NCI-H1092 (cell line): ENCODE measurements at regions not wholly inside any gene's neighbourhood (a gene's known extent, or its start where the extent isn't known, plus 50 kb on each side); places are given as distances from the start of the nearest gene placed in this dataset.
"Not testable (repeated sequence)": the region's sequence is repeated elsewhere in the genome, so short reads cannot be mapped to it uniquely, and the experiment has no call there.

Experiments
- DNase-seq: peaks from one replicate; lab custom pipeline; 2025; lab: John Stamatoyannopoulos, UW

DNA sequence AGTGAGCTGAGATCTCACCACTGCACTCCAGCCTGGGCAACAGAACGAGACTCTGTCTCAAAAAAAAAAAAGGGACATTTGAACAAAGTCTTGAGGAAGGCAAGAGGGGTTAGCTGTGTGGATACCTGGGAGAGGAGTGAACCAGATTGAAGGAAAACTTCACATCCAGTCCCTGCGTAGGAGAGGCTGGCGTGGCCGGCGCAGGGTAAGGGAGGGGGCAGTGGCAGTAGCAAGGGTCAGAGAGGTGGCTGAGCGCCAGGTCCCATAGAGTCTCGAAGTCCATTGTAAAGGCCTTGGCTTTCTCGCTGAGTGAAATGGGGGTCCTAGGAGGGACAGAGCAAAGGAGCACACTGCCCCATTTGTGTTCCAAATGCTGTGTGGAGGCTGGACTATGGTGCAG lies 171.8 kb upstream of the WSCD1 start:
- DNase-seq, result no peak

DNA sequence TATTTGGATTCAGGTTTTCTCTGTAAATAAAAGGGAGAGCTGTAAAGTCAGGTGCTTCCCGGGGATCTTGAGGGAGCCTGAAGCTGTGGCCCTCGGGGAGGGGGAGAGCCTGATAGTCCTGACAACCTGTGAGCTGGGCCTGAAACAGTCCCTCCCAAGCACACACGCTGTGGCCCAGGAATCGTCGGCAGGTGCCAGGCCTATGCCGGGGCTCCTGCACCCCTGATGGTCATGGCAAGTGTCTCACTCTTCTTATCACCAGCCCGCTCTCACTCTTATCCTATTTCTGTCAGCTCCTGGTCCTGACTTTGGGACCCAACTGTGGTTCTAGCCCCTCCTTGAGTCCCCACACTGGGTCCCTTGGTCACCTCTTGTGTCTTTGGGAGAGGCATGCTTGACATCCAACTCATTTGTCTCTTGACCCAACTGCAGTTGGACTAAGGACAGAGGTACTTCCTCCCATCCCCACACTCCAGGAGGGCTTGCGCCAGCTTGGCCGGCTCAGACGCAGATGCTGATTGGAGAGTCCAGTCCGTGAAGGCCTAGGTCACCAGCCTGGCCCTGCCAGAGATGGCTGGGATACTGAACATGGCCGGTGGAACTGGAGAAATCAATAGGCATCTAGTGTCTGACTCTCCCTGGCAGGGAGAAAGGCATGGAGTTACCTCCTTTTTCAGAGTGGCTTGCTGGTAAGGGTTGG lies 170.5 kb upstream of the WSCD1 start:
- DNase-seq, result no peak

GRCh38 chr17:5901731-5902130 lies 168.4 kb upstream of the WSCD1 start:
- DNase-seq, result no peak

- no peak for DNase-seq
Observed at GRCh38 chr17:5902181-5903140, 167.7 kb upstream of the WSCD1 start.

DNA sequence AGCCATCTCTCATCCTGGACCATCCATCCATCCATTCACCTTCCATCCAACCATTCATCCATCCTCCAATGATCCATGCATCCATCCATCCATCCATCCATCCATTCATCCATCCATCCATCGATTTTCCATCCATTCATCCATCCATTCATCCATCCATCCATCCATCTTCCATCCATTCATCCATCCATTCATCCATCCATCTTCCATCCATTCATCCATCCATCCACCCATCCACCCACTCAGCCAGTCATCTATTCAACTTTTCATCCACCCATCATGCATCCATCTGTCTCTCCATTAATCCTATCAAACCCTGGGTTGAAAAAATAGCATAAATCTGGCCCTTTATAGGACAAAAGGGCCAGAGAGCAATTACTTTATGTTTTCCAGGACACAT lies 158.3 kb upstream of the WSCD1 start:
- no peak for DNase-seq

DNA sequence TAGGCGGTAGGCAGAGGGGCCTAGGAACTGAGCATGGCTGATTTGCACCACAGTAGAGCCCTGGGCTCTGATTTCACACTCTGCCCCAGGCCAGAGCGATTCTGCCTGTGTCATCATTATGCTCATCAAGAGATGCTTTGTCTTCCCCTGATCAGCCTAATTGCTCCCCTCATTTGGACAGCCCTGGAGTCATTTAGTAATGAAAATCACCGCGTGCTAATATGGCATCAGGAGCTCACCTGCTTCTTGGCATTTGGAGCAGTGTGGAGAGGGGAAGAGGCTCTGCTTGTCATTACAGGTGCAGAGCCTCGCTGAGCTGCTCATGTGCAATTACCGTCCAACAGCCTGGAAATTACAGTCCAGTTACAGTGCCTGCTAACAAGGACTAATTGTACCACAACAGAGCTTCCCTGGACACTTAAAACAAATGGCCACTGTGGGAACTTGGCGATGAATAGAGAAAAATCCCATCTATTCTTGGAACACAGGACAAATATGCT lies 157.1 kb upstream of the WSCD1 start:
- no peak for DNase-seq

GRCh38 chr17:5913641-5914040 lies 156.5 kb upstream of the WSCD1 start:
- DNase-seq, result no peak

DNA sequence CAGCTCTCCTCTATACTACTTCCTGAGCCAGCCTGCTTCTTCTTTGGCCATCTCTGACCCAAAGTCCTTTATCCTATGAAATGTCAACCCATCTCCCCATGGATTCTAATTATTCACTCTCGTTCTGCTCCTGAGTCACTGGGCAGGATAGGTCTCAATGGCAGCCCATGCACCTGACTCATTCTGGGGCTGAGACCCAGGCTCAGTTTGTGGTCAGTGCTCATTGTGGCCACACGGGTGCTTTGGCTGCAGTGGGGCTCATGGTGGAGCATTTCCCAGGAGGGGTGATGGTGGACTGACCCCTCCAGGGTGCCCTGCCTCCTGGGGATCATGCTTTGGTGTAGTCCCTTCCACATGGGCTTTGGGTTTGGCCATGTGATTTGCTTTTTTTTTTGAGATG lies 154.8 kb upstream of the WSCD1 start:
- DNase-seq, result no peak

DNA sequence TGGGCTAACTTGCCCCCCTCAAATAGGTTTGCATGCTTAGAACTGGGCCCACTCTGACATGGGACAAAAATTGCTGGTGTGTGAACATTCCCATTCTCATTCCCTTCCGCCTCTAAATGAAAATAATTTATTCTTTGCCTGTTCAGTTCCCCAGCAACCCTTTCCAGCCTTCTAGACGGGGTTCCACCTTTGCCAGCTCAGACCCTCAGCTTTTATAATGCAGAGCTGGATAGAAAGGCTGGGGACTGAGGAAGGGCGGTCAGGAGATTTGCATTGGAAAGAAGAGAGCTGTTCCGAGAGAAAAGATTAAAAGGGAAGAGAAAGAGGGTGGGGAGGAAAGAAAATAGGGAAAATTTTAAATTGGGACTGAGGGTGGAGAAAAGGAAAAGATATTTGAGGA lies 151.1 kb upstream of the WSCD1 start:
- no peak for DNase-seq

DNA sequence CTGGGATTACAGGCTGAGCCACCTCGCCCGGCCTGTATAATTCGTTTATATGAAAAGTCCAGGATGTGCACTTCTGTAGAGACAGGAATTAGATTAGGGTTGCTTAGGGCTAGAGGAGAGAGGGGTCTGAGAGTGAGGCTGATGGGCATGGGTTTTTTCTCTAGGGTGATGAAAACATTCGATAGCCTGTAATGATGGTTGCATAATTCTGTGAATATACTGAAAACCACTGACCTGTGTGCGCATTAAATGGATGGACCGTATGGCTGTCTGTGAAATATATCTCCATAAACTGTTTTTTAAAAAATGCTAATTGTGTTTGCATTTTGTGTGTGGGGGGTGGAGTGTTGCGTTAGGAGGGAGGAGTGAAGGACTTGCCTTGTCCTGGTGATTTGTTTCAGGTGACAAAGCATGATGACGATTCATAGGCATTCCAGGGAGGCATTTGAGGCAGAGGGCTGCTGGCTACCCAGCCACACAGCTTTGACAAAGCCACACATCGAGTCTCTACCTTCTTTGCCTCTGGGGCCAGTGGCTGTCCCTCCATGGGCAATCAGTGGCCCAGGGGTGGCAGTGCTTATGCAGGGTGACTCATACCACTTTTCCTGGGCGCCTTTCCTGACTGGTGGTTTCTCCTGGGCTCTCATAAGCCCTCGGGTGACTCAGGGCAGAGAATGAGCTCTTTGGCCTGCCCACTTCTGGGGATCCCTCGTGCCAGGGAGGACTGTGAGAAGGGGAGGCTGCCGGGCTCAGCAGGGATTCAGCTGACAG lies 148.5 kb upstream of the WSCD1 start:
- no peak for DNase-seq

GRCh38 chr17:5922476-5922875 lies 147.7 kb upstream of the WSCD1 start:
- no peak for DNase-seq

DNA sequence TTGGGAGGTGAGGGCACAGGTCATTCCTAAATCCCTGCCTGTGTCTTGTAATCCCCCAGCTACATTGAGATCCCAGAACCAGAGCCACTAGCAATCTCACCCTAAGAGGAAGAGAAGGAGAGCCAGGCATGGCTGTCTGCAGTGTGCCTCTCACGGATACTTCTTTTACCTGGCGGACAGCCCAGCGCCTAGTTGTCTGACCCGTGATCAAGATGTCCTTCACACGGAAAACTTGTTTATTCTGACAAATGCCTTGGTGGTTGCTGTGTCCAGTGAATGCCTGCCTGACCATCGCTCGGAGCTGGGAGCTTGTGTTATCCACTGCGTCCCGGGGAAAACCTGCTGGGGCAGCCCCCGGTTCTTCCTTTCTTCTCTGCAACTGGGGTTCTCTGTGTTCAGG lies 140.5 kb upstream of the WSCD1 start:
- DNase-seq, result no peak

DNA sequence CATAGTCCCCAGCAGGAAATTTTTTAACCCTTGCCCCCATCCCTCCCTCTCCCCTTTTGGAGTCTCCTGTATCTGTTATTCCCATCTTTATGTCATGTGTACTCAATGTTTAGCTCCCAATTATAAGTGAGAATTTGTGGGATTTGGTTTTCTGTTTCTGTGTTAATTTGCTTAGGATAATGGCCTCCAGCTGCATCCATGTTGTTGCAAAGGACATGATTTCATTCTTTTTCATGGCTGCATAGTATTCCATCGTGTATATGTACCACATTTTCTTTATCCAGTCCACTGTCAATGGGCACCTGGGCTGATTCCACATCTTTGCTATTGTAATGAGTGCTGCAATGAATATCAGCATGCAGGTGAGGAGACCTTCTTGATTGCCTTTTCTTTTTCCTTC lies 139.6 kb upstream of the WSCD1 start:
- not testable (repeated sequence) for DNase-seq

DNA sequence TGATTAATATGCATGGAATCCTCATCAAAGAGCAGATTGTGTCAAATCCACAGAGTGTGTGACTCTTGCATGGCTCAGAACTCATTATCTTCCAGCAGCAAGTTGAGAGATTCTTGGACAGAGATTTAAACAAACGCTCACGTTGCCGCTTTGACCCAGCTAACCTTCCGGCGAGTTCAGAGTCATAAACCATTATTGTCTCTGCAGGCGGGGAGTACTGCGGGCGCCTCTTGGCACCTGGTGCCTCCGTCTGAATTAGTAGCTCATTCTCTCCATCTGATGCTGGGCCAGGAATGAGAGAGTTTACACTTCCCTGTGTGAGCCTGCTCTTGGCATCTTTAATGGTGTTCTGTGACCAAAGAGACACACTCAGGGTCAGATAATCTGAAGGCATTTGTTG lies 138.6 kb upstream of the WSCD1 start:
- DNase-seq, result no peak

DNA sequence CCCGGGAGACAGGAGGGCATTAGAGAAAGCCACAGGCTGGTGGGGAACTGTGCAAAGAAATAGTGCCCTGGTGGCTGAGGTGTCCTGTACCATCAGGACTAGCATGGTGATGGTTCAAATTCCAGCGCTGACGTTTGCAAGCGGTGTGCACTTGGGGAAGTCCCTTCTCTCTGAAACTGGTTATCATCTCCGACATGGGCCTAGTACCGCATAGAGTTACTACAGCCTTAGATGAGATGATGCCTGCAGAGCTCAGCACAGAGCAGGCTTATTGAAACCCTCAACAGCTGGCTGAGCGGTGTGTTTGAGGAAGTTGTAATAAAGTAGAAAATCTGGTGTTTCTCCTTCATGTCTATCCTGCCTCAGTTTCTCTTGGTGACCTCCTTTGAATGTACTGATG lies 136.7 kb upstream of the WSCD1 start:
- no peak for DNase-seq

GRCh38 chr17:5941258-5941657 lies 128.9 kb upstream of the WSCD1 start:
- DNase-seq, result no peak

DNA sequence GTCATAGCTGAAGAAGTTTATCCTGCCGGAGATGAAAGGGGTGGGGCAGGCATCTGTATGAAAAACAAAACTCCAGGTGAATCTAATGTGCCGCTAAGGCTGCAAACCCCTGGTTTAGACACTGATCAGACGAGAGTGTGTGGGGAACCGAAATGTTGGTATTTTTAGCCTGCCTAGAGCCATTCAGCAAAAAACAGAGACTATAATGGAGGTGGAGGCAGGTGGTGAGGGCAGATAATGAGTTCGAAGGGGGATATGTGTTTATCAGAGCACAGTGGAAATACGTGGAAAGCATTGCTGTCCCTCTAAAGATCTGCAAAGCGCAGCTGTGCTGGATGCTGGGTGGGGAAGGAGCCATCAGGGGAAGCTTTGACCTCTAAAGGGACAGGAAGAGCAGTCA lies 127.5 kb upstream of the WSCD1 start:
- DNase-seq, result no peak

- no peak for DNase-seq
Observed at GRCh38 chr17:5943232-5943631, 126.9 kb upstream of the WSCD1 start.

- no peak for DNase-seq
Observed at GRCh38 chr17:5943982-5944381, 126.2 kb upstream of the WSCD1 start.

DNA sequence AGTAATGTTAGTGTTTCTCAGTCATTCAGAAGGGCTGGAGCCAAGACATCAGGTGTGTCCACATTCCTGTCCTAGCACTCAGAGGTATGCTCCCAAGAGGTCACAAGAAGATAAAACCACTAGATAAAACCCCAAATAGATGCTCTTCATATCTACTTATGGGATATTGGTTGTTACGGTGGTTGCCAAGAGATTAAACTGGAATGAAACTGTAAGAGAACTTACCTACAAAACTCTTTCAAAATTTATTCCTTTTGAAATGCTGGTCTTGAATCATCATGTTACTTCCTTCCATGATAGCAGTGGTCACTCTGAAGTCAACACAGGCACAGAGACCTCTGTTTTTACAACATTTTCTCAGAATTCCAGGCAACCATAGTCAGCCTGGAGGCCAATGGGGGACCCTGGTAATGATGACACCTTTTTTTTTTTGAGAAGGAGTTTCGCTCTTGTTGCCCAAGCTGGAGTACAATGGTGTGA lies 122.4 kb upstream of the WSCD1 start:
- DNase-seq, result no peak

- DNase-seq, result no peak
Observed at GRCh38 chr17:5948811-5949210, 121.4 kb upstream of the WSCD1 start.

- no peak for DNase-seq
Observed at GRCh38 chr17:5950878-5951277, 119.3 kb upstream of the WSCD1 start.
